ENCODE measurements at regions not wholly inside any gene's neighbourhood (a gene's known extent, or its start where the extent isn't known, plus 50 kb on each side); places are given as distances from the start of the nearest gene placed in this dataset.

- Histone ChIP-seq H3K36me3 (ENCODE audit: control insufficient read depth in 4 of 4, insufficient read depth in 4 of 4, low read length in 4 of 4) (no peaks in the 10 kb centered on the region), H3K4me3 (no peak overlapping the region), H3K4me1 (ENCODE audit: control insufficient read depth in 5 of 5, insufficient read depth in 5 of 5, low read length in 5 of 5) (no peaks in the 10 kb centered on the region), H3K9me3 (ENCODE audit: control insufficient read depth in 4 of 4, insufficient read depth in 3 of 4, low read length in 3 of 4) (peaks cover 0 to 4% (median 1%) of the 10 kb centered on the region in 4 donors), H3K27me3 (ENCODE audit: control insufficient read depth in 3 of 3, insufficient read depth in 3 of 3, low read length in 2 of 3) (peaks cover 0 to 3% (median 0%) of the 10 kb centered on the region in 3 donors), H3K27ac (ENCODE audit: low read depth in 1 of 2, low read length in 1 of 2) (no peak overlapping the region), H3K9ac (ENCODE audit: insufficient read depth in 1 of 2, low read length in 2 of 2) (no peak overlapping the region)
- DNase-seq = no peak
- no peak for ATAC-seq (ENCODE audit: insufficient read depth, low FRiP score)
- TF ChIP-seq CTCF (IDR thresholded peaks at IDR 0.05; ENCODE audit: control extremely low read depth, extremely low read depth) = no peak
These were observed 125.9 kb upstream of the SLC7A14 start for GRCh38 chr3:170711786-170712185.

- Histone ChIP-seq H3K4me1 (ENCODE audit: control insufficient read depth in 5 of 5, insufficient read depth in 5 of 5, low read length in 5 of 5) (no peaks in the 10 kb centered on the region), H3K9me3 (ENCODE audit: control insufficient read depth in 4 of 4, insufficient read depth in 3 of 4, low read length in 3 of 4) (peaks cover 0 to 4% (median 1%) of the 10 kb centered on the region in 4 donors), H3K27ac (ENCODE audit: low read depth in 1 of 2, low read length in 1 of 2) (no peak overlapping the region), H3K4me3 (no peak overlapping the region), H3K9ac (ENCODE audit: insufficient read depth in 1 of 2, low read length in 2 of 2) (no peak overlapping the region), H3K27me3 (ENCODE audit: control insufficient read depth in 3 of 3, insufficient read depth in 3 of 3, low read length in 2 of 3) (peaks cover 0 to under 1% (median 0%) of the 10 kb centered on the region in 3 donors), H3K36me3 (ENCODE audit: control insufficient read depth in 4 of 4, insufficient read depth in 4 of 4, low read length in 4 of 4) (no peaks in the 10 kb centered on the region)
- TF ChIP-seq CTCF (IDR thresholded peaks at IDR 0.05; ENCODE audit: control extremely low read depth, extremely low read depth) = no peak
- DNase-seq (no peak), ATAC-seq (ENCODE audit: insufficient read depth, low FRiP score) (no peak)
- WGBS, 2 donors = 83 to 100% methylated on average over 1 of the region's 1 CpG
These were observed 123.2 kb upstream of the SLC7A14 start for GRCh38 chr3:170709046-170709445.

- Histone ChIP-seq H3K4me1 (ENCODE audit: control insufficient read depth in 5 of 5, insufficient read depth in 5 of 5, low read length in 5 of 5) (no peaks in the 10 kb centered on the region), H3K27ac (ENCODE audit: low read depth in 1 of 2, low read length in 1 of 2) (no peak overlapping the region), H3K4me3 (no peak overlapping the region), H3K9ac (ENCODE audit: insufficient read depth in 1 of 2, low read length in 2 of 2) (no peak overlapping the region), H3K9me3 (ENCODE audit: control insufficient read depth in 4 of 4, insufficient read depth in 3 of 4, low read length in 3 of 4) (peaks cover 0 to 4% (median 1%) of the 10 kb centered on the region in 4 donors), H3K27me3 (ENCODE audit: control insufficient read depth in 3 of 3, insufficient read depth in 3 of 3, low read length in 2 of 3) (no peaks in the 10 kb centered on the region), H3K36me3 (ENCODE audit: control insufficient read depth in 4 of 4, insufficient read depth in 4 of 4, low read length in 4 of 4) (no peaks in the 10 kb centered on the region)
- ATAC-seq (ENCODE audit: insufficient read depth, low FRiP score) (no peak), DNase-seq (no peak)
- WGBS, 2 donors = 85 to 89% methylated on average over 2 of the region's 2 CpGs
- TF ChIP-seq CTCF (IDR thresholded peaks at IDR 0.05; ENCODE audit: control extremely low read depth, extremely low read depth) = no peak
These were observed 122.0 kb upstream of the SLC7A14 start for GRCh38 chr3:170707899-170708298.

- 70 to 80% methylated on average over 5 of the region's 5 CpGs for WGBS, 2 donors
- no peaks in the 10 kb centered on the region for H3K36me3 ChIP-seq (ENCODE audit: control insufficient read depth in 4 of 4, insufficient read depth in 4 of 4, low read length in 4 of 4)
- no peaks in the 10 kb centered on the region for H3K4me1 ChIP-seq (ENCODE audit: control insufficient read depth in 5 of 5, insufficient read depth in 5 of 5, low read length in 5 of 5)
- H3K27ac ChIP-seq (ENCODE audit: low read depth in 1 of 2, low read length in 1 of 2) = no peak overlapping the region
- no peak for TF ChIP-seq CTCF (IDR thresholded peaks at IDR 0.05; ENCODE audit: control extremely low read depth, extremely low read depth)
- H3K9ac ChIP-seq (ENCODE audit: insufficient read depth in 1 of 2, low read length in 2 of 2) = no peak overlapping the region
- no peak for DNase-seq
- no peaks in the 10 kb centered on the region for H3K27me3 ChIP-seq (ENCODE audit: control insufficient read depth in 3 of 3, insufficient read depth in 3 of 3, low read length in 2 of 3)
- peaks cover 0 to 3% (median 1%) of the 10 kb centered on the region in 4 donors for H3K9me3 ChIP-seq (ENCODE audit: control insufficient read depth in 4 of 4, insufficient read depth in 3 of 4, low read length in 3 of 4)
- no peak overlapping the region for H3K4me3 ChIP-seq
- no peak for ATAC-seq (ENCODE audit: insufficient read depth, low FRiP score)
These were observed 119.3 kb upstream of the SLC7A14 start for GRCh38 chr3:170705131-170705530.
